ENCODE measurements at regions not wholly inside any gene's neighbourhood (a gene's known extent, or its start where the extent isn't known, plus 50 kb on each side); places are given as distances from the start of the nearest gene placed in this dataset.

DNA sequence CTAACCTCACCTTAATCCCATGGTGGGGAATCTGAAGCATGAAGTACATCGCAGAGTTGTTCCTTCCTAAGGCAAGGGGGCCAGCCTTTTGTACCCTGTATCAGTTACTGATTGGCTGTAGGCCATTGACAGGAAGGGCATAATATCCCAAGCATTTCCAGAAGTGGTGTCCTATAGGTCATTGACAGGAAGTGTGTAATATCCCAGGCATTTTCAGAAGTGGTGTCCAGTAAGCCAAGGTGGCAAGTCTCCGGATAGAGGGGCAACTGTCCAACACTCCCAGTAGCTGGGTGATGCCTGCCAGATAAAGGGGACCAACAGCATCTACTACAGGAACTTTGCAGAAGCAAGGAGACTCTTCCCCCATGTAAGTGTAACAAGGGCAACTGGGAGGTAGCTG is 52.1 kb upstream of the MYRIP start:
- TF ChIP-seq, protein P1, sequence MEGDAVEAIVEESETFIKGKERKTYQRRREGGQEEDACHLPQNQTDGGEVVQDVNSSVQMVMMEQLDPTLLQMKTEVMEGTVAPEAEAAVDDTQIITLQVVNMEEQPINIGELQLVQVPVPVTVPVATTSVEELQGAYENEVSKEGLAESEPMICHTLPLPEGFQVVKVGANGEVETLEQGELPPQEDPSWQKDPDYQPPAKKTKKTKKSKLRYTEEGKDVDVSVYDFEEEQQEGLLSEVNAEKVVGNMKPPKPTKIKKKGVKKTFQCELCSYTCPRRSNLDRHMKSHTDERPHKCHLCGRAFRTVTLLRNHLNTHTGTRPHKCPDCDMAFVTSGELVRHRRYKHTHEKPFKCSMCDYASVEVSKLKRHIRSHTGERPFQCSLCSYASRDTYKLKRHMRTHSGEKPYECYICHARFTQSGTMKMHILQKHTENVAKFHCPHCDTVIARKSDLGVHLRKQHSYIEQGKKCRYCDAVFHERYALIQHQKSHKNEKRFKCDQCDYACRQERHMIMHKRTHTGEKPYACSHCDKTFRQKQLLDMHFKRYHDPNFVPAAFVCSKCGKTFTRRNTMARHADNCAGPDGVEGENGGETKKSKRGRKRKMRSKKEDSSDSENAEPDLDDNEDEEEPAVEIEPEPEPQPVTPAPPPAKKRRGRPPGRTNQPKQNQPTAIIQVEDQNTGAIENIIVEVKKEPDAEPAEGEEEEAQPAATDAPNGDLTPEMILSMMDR (IDR thresholded peaks at IDR 0.05), result no peak
- no peak for TF ChIP-seq POLR2A (IDR thresholded peaks at IDR 0.05)

Measured in uterus (tissue), 2 donors.